Retinal pigment epithelial cell (primary cell): ENCODE measurements at regions not wholly inside any gene's neighbourhood (a gene's known extent, or its start where the extent isn't known, plus 50 kb on each side); places are given as distances from the start of the nearest gene placed in this dataset.

Experiments used
- DNase-seq: peaks from one replicate; pipeline ENCODE4 v3.0.0-alpha.2; 2010; ENCODE audit warnings: low read depth
- H3K4me3 ChIP-seq: 2 replicates; pipeline ENCODE4 v1.5.1; 2011; ENCODE audit warnings: mild to moderate bottlenecking, low read length, control low read depth, moderate library complexity
- CTCF ChIP-seq: conservative IDR thresholded peaks from 2 replicates; pipeline ENCODE4 v1.5.1; 2011; ENCODE audit warnings: low read depth, low read length, control low read depth, inconsistent platforms

GRCh38 chr9:79312686-79313421, 258.9 kb upstream of the TLE4 start:
- no peak overlapping the region for H3K4me3 ChIP-seq
- TF ChIP-seq CTCF: peak; percentile 31
- DNase-seq: no peak

GRCh38 chr9:79325501-79325900, 246.3 kb upstream of the TLE4 start:
- TF ChIP-seq CTCF: no peak
- H3K4me3 ChIP-seq: no peak overlapping the region
- DNase-seq: no peak

- DNase-seq: no peak
- no peak for TF ChIP-seq CTCF
- no peak overlapping the region for H3K4me3 ChIP-seq
Measured at GRCh38 chr9:79329861-79330260, 241.9 kb upstream of the TLE4 start.

GRCh38 chr9:79334001-79334400, 237.8 kb upstream of the TLE4 start:
- H3K4me3 ChIP-seq: no peak overlapping the region
- no peak for DNase-seq
- TF ChIP-seq CTCF: no peak

GRCh38 chr9:79334711-79335110, 237.1 kb upstream of the TLE4 start:
- DNase-seq: peak; percentile 38
- no peak for TF ChIP-seq CTCF
- H3K4me3 ChIP-seq: no peak overlapping the region

- TF ChIP-seq CTCF: no peak
- DNase-seq: no peak
Measured at GRCh38 chr9:79335987-79336386, 235.8 kb upstream of the TLE4 start.

GRCh38 chr9:79341561-79341960, 230.2 kb upstream of the TLE4 start:
- no peak overlapping the region for H3K4me3 ChIP-seq
- DNase-seq: no peak
- TF ChIP-seq CTCF: no peak

More at GRCh38 chr9:79335987-79336386, 235.8 kb upstream of the TLE4 start:
- H3K4me3 ChIP-seq: no peak overlapping the region
